ENCODE measurements at regions not wholly inside any gene's neighbourhood (a gene's known extent, or its start where the extent isn't known, plus 50 kb on each side); places are given as distances from the start of the nearest gene placed in this dataset.
"Not testable (repeated sequence)": the region's sequence is repeated elsewhere in the genome, so short reads cannot be mapped to it uniquely, and the experiment has no call there.

DNA sequence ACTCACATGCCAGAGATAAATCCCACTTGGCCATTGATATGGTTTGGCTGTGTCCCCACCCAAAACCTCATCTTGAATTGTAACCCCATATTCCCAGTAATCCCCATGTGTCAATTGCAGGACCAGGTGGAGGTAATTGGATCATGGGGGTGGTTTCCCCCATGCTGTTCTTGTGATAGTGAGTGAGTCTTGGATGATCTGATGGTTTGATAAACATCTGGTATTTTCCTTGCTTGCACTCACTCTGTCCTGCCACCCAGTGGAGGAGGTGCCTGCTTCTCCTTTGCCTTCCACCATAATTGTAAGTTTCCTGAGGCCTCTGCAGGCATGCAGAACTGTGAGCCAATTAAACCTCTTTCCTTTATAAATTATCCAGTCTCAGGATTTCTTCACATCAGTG, 50.4 kb upstream of the B3GAT2 start:
- in situ Hi-C loops (cut with MboI; ENCODE audit: low sequenced_read_pairs, unreplicated experiment) = loop anchor here (25.0 kb wide), 1 partner anchor 695 kb away; the partner anchor contains the start of gene COL9A1
- not testable (repeated sequence) for DNase-seq (ENCODE audit: low spot score)

DNA sequence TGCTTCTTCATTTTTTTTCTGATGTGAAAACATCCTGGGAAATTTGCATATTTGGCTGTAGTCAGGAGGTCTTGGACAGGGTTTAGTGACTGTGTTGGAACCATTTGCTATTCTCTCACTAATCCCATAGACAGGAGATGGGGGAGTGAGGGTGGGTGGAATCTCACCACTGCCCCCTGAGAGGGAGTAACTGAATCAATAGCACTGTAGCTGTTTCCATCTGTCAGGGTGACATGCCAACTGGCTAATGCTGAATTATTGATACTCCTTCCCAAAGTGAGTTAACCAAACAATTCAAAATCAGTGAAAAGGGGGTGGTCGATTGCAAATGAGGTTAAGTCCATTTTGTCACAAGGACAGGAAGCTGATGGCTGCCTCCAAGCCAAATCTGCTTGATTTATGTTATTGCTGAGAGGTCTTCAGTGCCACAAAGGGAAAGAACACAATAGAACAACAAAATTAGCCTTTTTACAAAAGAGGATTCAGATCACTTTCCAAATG, 55.1 kb upstream of the B3GAT2 start:
- no peak for DNase-seq (ENCODE audit: low spot score)
- in situ Hi-C loops (cut with MboI; ENCODE audit: low sequenced_read_pairs, unreplicated experiment) = loop anchor here (25.0 kb wide), 1 partner anchor 700 kb away; the partner anchor contains the start of gene COL9A1
- TF ChIP-seq, protein P1, sequence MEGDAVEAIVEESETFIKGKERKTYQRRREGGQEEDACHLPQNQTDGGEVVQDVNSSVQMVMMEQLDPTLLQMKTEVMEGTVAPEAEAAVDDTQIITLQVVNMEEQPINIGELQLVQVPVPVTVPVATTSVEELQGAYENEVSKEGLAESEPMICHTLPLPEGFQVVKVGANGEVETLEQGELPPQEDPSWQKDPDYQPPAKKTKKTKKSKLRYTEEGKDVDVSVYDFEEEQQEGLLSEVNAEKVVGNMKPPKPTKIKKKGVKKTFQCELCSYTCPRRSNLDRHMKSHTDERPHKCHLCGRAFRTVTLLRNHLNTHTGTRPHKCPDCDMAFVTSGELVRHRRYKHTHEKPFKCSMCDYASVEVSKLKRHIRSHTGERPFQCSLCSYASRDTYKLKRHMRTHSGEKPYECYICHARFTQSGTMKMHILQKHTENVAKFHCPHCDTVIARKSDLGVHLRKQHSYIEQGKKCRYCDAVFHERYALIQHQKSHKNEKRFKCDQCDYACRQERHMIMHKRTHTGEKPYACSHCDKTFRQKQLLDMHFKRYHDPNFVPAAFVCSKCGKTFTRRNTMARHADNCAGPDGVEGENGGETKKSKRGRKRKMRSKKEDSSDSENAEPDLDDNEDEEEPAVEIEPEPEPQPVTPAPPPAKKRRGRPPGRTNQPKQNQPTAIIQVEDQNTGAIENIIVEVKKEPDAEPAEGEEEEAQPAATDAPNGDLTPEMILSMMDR (IDR thresholded peaks at IDR 0.05; ENCODE audit: borderline replicate concordance, control extremely low read depth, extremely low read depth, insufficient read depth, missing control alignments) = no peak

GRCh38 chr6:71012866-71013469, 56.1 kb upstream of the B3GAT2 start:
- in situ Hi-C loops (cut with MboI; ENCODE audit: low sequenced_read_pairs, unreplicated experiment) = loop anchor here (25.0 kb wide), 1 partner anchor 701 kb away; the partner anchor contains the start of gene COL9A1
- TF ChIP-seq, protein P1 (IDR thresholded peaks at IDR 0.05; ENCODE audit: borderline replicate concordance, control extremely low read depth, extremely low read depth, insufficient read depth, missing control alignments) = peak; percentile 83
- DNase-seq (ENCODE audit: low spot score) = peak; percentile 55

GRCh38 chr6:71015392-71015791, 58.5 kb upstream of the B3GAT2 start:
- DNase-seq (ENCODE audit: low spot score) = no peak
- in situ Hi-C loops (cut with MboI; ENCODE audit: low sequenced_read_pairs, unreplicated experiment) = loop anchor here (25.0 kb wide), 1 partner anchor 703 kb away; the partner anchor contains the start of gene COL9A1
- TF ChIP-seq, protein P1 (IDR thresholded peaks at IDR 0.05; ENCODE audit: borderline replicate concordance, control extremely low read depth, extremely low read depth, insufficient read depth, missing control alignments) = no peak

GRCh38 chr6:71028236-71028876, 71.5 kb upstream of the B3GAT2 start:
- in situ Hi-C loops (cut with MboI; ENCODE audit: low sequenced_read_pairs, unreplicated experiment) = no loop called here
- TF ChIP-seq, protein P1 (IDR thresholded peaks at IDR 0.05; ENCODE audit: borderline replicate concordance, control extremely low read depth, extremely low read depth, insufficient read depth, missing control alignments) = no peak

DNA sequence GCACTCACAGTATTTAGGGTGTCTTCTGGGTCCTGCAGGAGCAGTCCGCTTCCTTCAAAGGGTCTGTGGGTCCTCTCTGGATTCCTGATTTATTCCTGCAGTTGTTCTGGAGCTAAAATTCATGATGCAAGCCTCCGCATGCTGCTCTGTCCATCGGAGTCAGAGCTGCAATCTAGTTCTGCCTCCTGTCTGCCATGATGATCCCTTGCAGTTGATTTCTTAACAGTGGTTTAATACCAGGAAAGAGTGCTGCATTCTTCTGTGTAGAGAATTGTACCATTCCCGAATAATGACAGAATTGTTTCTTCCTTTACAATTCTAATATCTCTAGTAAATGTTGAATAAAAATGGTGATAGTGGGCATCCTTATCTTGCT, 72.0 kb upstream of the B3GAT2 start:
- in situ Hi-C loops (cut with MboI; ENCODE audit: low sequenced_read_pairs, unreplicated experiment) = no loop called here
- no peak for DNase-seq (ENCODE audit: low spot score)
- TF ChIP-seq, protein P1 (IDR thresholded peaks at IDR 0.05; ENCODE audit: borderline replicate concordance, control extremely low read depth, extremely low read depth, insufficient read depth, missing control alignments) = no peak

More at GRCh38 chr6:71028236-71028876, 71.5 kb upstream of the B3GAT2 start:
- DNase-seq (ENCODE audit: low spot score) = no peak

- DNase-seq (ENCODE audit: low spot score) = no peak
- TF ChIP-seq, protein P1 (IDR thresholded peaks at IDR 0.05; ENCODE audit: borderline replicate concordance, control extremely low read depth, extremely low read depth, insufficient read depth, missing control alignments) = no peak
- in situ Hi-C loops (cut with MboI; ENCODE audit: low sequenced_read_pairs, unreplicated experiment) = no loop called here
Measured at GRCh38 chr6:71029555-71029954, 72.7 kb upstream of the B3GAT2 start.

All from GM13976 (cell line).